ENCODE measurements at regions not wholly inside any gene's neighbourhood (a gene's known extent, or its start where the extent isn't known, plus 50 kb on each side); places are given as distances from the start of the nearest gene placed in this dataset.
A peak's percentile ranks its signal among the peaks of the same experiment; 100 is the strongest.

DNA sequence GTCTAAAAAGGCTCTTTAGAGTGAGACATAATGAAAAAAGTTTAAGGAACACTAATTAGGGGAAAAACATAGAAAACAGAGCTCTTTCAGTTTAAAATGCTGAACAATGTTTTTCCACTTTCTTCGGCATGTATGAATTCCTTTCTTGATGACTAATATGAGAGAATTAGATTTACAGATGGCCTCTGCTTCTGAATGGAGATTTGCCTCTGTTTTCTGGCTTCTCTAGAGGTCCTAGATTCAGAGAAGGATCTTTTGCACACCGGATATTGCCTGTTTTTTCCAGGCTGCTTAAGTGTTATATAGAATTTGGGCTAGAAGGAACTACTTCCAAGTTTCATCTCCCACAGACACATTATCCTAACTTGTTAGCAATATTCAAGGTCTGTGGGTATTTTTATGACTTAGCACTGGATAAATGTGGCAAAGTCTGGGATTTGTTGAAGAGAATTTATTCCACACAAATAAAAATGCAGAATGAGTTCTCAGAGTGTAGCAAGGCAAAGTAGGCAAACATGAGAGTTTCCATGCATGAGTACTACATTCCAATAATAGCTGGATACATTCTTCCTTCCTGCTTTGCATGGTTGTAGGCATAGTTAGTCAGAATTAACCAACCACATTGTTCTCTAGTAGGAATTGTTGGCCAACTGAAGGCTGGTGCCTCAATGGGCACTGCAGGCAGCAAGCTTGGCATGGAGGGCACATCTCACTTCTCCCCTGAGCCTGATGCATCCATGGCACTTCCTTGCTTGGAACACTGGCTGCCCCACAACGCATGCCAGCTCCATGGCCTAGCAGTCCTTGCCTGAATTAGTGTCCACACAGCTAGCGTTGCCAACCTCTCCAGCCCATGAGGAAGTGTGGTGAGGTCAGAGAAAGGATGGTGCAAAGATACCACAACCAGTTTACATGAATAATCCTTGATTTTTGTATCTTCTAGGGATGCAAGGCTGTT lies 224.2 kb downstream of the CLIC5 start:
- no peak for DNase-seq

DNA sequence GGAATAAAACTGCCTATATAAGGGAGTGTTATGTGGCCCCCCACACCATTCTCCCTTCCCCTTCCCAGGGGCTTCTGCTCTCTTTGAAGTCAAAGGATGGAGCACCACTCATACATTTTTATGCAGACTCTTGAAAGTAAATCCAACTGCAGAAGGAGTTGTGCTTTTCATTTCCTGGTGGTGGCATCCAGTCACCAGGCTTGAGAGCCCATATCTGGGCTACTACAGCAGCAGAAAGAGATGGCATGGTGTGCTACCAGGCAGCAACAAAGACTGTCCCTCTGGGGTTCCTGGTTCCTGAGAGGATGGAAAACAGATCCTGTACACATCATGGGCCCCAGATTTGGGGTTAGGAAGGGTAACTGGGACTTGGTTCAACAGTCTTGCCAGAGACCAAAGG lies 226.4 kb downstream of the CLIC5 start:
- no peak for DNase-seq

DNA sequence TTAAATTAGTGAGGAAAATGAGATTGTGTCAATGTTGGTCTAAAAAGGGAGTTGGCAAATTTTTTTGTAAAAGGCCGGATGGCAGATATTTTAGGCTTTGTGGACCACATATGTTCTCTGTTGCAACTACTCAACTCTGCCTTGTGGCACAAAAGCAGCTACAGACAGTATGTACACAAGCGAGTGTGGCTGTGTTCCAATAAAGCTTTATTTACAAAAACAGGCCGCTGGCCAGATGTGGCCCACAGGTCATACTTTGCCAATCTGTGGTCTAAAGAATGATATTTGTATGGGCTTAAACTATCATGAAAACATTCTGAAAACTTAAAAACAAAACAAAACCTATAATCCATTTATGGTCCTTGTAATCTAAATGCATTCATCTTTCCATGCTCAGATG lies 228.3 kb downstream of the CLIC5 start:
- DNase-seq = no peak

DNA sequence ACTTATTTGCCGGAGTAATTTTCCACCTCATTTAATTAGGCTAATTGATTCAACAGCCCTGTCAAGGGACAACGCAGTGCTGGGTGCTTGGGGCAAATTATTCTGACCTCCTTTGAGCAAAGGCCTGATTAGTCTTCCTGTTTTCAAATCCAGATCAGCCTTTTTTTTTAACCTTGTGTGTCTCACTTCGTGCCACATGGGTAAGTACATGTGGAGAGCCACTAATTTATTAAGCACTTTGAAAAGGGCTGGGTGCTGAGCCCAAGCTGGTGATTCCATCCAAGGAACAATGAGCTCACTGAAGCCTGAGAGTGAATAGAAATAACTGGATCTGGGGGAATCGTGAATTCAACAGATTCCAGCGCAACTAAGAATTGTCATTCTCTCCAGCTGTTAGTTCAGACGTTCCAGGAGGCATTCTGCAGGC lies 229.3 kb downstream of the CLIC5 start:
- DNase-seq = no peak

DNA sequence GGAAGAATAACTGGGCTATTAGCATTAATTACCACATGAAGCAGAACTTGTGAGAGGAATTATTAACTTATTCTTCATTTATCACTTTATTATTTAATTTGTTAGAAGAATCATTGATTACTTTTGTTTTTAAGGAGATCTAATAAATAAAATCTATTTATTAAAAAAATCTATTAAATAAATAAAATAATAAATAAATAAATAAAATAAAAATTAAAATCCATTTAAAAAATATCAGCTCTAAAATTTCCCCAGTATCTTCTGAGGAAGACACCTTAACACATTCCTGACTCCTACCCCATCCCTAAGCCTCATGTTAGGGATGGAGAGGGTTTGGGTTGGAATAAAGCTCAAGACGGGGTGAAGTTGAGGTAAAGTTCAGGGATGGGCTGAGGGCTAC lies 231.4 kb downstream of the CLIC5 start:
- DNase-seq = no peak

DNA sequence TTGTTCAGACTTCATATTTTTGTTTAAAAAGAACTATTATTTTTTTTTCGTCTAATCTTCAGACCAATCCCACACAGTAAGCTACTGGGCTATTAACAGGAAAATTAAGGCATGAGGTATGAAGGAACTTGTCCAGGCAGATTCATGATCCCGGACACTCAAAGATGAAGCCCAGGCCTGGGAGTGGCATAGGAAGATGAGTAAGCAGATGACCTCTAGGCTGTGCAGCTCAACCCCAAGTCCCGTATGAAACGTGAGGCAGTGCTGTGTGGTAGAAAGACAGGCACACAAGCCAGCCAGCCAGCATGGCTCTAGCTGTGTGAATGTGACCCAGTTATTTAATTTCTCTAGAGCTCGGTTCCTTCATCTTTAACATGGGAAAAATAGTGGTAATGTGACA lies 231.9 kb downstream of the CLIC5 start:
- no peak for DNase-seq

DNA sequence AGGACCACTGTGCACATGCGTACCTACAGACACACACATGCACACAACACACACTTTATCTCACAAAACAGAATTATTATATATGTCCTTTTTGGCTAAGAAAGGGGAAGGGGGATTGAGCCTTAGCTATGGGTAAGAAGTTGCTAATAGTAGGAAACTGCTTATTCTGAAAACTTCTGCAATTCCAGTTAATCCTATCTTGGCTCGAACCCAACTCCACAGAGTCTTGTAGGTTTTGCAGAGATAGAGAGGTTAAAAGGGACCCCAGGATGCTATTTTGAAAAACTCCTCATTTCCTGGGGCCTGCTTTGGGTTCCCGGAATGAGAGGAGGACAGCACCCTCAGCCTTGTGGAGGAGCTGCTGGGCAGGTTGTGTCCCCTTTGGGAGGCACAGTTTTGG lies 233.8 kb downstream of the CLIC5 start:
- DNase-seq = no peak

DNA sequence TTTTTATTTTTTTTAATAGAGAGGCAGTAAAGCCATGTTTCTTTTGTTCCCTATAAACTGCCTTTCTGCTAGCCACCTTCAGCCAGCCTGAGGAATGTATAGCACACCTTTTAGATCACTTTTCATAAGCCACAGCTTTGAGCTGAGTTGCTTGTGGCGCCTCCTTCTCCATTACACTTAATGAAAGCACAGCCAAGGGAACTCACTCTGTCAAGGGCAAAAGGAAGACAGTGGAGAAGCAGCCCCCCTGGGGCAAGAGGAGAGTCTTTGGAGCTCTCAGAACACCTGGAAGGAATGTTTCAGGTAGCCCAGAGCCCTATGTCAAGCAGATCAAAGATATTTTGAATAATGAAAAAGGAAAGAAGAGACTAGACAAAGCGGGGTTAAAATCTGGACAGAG lies 235.1 kb downstream of the CLIC5 start:
- DNase-seq = no peak

DNA sequence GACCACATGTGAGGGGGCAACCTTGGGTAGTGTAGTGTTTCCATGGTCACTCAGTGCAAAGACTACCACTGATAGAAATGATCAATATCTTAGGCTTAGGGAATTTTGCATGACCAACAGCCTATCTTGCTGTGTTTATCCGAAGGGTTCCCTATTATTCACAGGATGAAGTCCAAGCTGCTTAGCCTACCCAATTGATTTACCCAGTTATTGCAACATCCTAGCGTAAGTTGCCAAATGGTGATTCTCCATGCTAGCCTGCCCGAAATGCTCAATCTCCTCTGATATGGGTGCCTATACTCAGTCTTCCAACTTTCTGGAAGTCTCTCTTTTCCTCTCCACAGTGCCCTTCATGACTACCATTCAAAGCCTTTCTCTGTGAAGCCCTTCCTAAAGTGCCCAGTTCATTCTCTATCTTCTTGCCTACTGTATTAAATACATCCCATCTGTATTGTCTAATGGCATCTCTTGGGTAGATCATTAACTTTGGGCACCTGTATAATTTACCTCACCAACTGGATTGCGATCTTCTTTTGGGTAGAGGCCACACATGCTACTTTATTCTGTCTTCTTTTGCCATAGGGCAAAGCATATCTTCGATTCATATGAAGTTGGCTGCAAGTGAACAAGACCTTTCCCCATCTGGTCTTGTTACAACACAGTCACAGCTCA lies 240.5 kb downstream of the CLIC5 start:
- DNase-seq = no peak

DNA sequence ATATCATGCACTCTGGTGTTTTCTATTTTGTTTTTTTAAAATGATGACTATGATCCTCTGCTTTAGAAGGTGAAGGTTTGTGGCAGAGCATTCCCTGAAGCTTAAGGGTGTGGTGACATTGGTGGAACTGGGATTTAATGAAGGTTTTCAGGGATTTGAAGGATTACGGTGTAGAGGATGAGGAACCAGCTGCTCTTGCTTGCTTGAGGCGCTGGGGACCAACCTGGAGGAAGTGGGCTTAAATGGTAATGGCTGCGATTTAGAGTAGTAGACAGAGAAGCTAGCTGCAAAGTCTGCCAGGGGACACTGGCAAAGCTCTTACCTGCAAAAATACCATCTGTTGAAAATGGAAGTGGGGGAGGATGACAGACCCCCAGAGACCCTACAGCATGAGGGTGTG lies 241.8 kb downstream of the CLIC5 start:
- DNase-seq = no peak

DNA sequence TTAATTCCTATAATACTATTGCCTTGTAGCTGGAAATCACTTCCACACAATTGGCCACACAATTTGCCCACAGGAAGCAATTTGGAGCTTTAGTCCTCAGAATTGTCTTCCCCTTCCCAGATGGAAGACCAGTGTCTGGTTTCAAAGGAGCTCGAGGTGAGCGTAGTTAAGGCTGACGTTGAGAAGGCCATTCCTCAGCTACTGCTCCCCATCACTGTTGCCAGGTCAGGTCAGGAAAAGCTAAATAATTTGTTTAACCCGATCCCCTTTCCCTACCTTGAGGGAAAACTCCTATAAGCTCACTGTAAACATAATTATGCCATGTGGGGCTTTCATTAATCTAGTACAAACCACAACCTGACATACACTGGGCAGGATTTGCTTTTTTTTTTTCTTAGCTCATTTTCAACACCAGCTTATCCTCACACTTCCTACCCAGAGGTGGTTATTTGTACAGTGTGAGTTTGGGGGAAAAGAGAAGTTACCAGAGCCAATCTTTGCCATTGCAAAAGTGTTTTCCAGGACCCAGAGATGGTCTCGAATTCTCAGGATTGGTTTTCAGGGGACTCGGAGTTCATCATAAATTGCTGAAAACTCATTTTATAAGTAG lies 242.7 kb downstream of the CLIC5 start:
- DNase-seq = no peak

DNA sequence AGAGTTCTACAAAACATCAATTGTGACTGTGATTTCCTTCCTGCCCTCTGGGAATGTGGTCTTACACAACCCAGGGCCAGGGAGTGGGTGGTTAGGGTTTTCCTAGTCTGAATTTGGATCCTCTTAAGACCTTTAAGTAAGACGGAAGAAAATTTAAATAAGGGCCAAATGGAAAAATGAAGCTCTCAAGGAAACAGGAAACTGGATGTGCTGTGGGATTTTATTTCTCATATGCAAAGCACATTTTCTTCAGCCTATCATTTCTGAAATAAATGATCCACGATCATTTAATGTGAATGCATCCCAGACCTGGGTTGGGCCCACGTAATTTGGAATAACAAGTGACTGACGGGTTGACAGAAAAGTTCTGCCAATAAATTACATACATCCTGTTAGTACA lies 243.6 kb downstream of the CLIC5 start:
- DNase-seq = no peak

DNA sequence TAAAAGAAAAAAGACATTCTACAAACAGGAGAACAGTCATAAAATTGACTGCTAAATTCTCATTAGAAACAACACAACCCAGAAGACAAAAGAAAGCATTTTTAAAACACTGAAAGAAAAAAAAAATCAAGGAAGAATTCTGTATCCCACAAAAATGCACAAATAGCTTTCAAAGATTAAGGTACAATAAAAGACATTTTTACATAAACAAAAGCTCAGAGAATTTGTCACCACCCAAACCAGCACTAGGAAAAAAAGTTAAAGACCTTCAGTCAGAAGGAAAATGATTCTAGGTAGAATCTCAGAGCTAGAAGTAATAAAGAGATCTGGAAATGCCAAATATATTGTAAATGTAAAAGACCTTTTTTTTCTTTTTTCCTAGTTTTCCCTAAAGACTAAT lies 252.4 kb downstream of the CLIC5 start:
- DNase-seq = no peak

DNA sequence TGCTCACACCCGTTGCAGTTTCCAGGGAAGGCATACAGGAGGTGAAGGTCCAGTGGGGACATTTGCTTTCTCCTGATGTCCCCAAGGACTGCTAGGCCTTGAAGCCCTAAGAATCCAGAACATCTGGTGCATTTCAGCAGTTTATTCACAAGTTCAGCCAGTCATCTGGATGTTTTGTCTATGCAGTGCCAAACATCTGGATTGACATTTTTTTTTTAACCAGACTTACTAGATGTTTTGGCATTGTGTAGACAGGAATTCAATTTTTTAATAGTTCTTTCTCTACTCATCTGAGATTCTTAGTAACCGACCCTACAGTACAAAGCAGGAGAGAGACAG lies 256.2 kb downstream of the CLIC5 start:
- no peak for DNase-seq

DNA sequence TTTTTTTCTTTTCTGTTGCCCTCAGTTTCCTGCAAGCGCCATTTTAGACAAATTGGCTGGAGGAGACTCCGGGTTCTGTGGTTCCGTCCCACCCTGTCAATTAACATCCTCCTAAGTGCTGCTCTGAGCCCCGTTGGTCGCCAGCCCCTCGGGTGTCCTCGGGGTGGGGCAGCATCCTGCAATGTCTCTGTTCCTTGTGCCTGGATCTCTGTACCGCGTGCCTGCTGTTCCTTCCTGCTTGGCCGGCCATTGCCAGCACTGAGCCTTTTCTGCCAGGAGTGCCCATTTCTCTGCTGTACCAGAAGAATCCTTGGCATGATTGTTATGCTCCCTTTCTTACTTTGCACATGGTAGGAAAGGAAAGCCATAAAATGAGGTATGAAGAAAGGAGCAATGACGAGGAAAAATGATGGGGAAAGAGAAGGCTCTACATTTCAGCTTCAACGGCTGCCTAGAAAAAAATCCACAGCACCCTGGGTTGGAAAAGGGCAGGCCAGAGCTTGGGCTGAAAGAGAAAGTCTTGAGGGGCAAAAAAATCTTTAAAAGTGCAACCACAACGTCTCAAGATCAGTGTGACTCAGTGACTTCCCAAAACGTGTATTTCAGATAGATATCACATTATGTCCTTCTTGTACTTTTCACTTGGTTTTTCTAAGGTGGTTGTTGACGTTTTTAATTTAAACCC lies 256.7 kb downstream of the CLIC5 start:
- no peak for DNase-seq

DNA sequence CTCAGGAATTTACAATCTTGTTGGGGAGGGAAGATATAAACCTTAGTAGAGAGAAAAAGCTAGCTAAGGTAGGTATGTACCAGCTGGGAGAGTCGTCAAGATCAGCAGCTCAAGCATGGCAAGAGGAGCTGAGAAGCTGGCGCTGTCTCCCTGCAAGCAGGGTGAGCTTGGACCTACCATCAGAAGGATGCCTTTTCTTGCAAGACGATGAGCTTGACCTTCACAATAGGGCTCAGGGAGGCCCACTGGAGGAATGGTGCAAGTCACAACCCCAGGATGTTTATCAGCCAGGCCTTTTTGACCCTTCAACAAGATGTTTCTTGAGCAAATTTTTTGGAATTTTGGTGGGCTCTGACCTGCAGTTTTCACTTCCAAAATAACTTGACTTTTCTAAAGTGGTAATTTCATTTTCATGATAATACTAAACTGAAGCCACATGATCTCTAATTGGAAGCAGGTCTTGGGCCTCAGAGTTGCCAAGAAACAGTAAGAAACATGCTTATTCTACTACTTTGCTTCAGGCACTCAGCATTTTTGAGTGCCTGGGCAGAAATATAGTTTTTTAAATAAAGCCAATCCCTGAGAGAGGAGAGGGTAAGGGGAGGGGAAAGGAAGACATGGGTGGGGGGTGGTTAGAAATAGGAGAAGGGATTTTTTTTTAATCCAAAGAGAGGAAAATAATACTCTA lies 258.1 kb downstream of the CLIC5 start:
- DNase-seq = no peak

DNA sequence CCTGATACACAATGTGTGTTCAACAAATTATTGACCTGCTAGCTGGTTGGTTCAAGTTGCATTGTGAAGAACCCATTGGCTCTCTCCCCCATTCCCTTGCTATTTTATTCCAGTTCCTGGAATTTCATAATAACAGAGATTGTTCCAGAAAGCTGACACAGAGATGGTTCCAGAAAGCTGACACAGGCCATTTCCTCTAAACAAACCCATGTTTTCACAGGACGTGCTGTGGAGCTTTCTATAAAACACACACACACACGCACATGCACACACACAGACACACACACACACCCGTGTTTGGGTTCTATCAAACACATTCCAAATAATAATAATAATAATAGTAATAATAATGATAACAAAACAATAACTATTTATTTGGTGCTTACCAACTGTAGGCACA lies 259.1 kb downstream of the CLIC5 start:
- no peak for DNase-seq

DNA sequence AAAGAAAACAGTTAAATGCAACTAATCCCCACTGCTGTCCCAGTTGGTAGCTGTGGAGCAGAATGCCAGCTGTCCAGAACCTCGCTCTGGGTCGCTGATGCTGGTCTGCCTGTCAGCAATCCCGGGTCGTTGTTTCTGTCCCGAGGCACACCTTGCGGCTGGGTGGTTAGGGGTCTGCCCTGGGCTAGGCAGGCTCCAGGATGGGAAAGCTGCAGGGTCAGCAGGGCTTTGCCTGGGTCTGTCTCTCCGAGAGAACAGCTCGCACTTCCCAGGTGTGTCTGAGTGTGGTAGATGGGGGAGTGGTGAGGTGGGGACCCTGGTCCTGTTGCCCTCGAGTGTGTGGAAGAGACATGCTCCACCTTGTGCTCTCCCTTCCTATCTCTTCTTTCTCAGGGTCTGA lies 261.2 kb downstream of the CLIC5 start:
- DNase-seq = no peak

DNA sequence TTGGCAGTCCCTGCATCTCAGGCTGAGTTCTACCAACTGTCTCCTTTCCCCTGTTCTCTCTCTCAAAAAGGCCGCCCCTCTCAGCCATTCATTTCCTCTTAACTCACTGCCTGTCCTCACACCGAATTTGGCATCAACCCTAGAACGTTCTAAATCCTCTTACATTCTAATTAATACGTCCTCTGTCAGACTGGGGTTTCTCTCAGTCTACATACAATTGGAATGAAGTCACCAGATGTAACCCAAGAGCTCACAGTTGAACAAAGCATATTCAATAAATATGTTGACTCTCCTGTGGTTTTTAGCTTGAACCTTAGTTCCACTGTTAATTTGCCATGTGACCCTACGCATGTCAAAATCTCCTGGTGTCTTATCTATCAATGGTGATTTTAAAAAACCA lies 269.6 kb downstream of the CLIC5 start:
- DNase-seq = no peak

DNA sequence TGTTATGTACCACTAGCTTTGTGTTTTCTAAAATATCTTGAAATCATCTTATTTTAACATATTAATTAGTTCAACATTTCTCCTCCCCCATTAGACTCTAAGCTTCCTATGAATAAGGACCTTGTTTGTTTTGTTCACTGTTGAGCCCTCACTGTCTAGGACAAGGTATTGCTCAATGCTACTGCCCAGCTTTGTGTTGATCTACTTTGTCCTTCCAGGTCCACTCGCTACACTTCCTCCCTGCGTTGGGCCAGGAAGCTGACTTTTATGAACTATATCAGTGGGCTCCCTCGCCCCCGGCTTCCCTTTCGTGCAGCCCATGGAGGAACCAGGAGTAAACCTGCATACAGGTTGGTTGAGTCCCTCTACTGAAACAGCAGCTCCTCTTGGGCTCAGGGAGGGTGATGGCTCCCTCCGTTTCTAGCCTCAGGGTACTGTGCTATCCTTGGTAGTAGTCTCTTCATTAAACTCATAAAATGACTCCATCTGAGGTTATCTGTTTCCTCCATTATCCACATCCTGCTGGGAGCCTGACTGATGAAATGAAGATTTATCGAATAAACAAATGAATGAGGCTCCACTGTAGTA lies 272.5 kb downstream of the CLIC5 start:
- no peak for DNase-seq

DNA sequence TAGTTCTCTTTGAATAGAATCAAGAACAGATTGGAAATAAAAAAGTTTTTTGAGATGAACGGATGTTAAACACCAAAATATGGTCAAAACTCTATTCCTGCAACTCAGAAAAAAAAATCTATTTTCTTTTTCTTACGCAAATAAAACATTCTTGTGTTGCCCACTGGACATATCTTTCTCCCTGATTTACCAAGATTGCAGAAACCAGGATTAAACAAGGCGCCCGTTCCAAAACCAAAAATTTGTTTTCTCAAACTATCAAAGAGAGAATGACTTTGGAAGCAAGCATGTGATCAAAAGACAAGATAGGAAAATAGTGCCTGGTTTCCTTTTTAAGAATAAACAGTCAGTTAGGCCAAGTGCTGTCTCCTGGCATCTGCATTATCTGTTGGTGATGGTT lies 273.1 kb downstream of the CLIC5 start:
- DNase-seq = no peak

DNA sequence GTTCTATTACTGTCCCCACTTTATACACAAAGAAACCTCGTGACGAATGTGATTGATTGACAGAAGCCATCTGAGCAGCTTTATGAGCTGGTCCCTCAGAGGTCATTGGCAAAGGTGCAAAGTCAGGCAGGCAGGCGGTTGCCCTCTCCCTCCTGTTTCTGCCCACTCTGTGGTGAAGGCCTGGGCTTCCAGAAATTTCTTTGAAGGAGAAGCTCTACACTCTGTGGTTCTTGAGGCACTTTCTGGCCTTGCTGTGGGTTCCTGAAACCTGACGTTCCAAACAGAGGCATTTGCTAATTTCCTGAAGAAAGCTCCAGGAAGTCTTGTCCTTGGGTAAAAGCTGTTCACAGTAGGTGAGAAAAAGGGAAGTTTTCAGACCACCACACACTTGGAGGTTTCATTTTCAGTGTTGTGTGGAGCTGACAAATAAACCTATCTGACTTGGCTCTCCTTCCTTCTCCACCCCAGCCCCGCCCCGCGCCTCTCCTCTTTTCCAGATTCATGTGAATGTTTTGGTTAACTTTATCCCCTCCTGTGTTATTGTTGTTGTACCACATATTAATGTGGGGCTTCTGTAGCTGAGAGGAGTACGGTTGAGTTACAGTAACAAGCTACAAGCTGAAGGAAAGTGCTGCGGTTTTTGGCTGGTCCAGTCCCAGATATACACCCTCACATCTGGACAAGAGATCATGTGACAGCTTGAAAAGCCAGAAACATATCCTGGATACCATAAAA lies 274.1 kb downstream of the CLIC5 start:
- DNase-seq = peak; percentile 58
